ENCODE measurements at regions not wholly inside any gene's neighbourhood (a gene's known extent, or its start where the extent isn't known, plus 50 kb on each side); places are given as distances from the start of the nearest gene placed in this dataset.

GRCh38 chrX:5791721-5792120, 436.9 kb downstream of the NLGN4X start:
- TF ChIP-seq EZH2phosphoT487 (IDR thresholded peaks at IDR 0.05; ENCODE audit: low read depth): no peak
- no peak for TF ChIP-seq CTCF (IDR thresholded peaks at IDR 0.05; ENCODE audit: low read depth, low read length)

Measured in OCI-LY3 (cell line).